HG02763 (cell line): ENCODE measurements at regions not wholly inside any gene's neighbourhood (a gene's known extent, or its start where the extent isn't known, plus 50 kb on each side); places are given as distances from the start of the nearest gene placed in this dataset.

Source experiments
- ATAC-seq: cut with Tn5 transposase; IDR thresholded peaks from one replicate; pipeline ENCODE4 v1.9.1; 2021; ENCODE audit warnings: mild to moderate bottlenecking, moderate library complexity; ENCODE audit not compliant: unreplicated experiment

GRCh38 chr5:56288873-56289601 lies 55.9 kb upstream of the ANKRD55 start:
- no peak for ATAC-seq

GRCh38 chr5:56286015-56286884 lies 53.1 kb upstream of the ANKRD55 start:
- ATAC-seq = no peak

GRCh38 chr5:56282951-56283350 lies 49.8 kb upstream of the ANKRD55 start:
- no peak for ATAC-seq
